DMS79 treated with DMSO at 0.1 percent for 48 hours (cell line): ENCODE measurements at regions not wholly inside any gene's neighbourhood (a gene's known extent, or its start where the extent isn't known, plus 50 kb on each side); places are given as distances from the start of the nearest gene placed in this dataset.
"Not testable (repeated sequence)": the region's sequence is repeated elsewhere in the genome, so short reads cannot be mapped to it uniquely, and the experiment has no call there.

Experiments used
- DNase-seq: peaks from one replicate; lab custom pipeline; 2025; lab: John Stamatoyannopoulos, UW

GRCh38 chr22:26769663-26770062, 112.3 kb downstream of the MIAT start:
- DNase-seq: no peak

GRCh38 chr22:26770624-26771023, 113.2 kb downstream of the MIAT start:
- no peak for DNase-seq

DNA sequence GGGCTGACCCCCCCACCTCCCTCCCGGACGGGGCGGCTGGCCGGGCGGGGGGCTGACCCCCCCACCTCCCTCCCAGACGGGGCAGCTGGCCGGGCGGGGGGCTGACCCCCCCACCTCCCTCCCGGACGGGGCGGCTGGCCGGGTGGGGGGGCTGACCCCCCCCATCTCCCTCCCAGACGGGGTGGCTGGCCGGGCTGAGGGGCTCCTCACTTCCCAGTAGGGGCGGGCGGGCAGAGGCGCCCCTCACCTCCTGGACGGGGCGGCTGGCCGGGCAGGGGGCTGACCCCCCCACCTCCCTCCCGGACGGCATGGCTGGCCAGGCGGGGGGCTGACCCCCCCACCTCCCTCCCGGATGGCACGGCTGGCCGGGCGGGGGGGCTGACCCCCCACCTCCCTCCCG, 115.7 kb downstream of the MIAT start:
- not testable (repeated sequence) for DNase-seq

GRCh38 chr22:26775394-26775793, 118.0 kb downstream of the MIAT start:
- no peak for DNase-seq

DNA sequence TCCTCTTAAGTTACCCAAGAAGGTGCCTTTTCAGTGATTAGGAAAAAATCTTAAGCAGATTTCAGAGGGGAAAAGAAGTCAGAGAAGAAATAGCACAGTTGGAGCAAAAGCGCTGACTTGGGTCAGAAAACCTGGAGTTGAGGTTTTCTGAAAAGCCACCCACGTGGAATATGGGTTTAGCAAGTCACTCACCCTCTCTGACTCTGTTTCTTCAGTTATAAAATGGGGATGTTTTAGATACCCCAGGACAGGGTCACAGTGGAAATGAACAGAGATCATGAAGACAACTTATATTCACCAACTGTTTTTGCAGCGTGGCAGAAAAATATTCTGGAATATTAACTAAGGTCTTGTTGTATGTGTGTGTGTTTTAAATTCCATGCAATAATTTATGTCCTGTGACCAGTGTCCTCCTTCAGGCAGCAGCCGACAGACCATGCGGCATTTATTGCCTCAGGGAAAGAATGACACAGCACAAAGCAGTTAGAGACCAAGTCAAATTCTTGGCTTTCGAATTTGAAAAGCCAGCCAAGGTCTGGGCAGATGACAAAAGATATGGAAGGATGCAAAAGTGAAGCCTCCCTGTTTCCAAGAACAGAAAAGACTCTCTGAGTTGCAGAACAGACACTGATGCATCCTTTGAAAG, 119.9 kb downstream of the MIAT start:
- no peak for DNase-seq

DNA sequence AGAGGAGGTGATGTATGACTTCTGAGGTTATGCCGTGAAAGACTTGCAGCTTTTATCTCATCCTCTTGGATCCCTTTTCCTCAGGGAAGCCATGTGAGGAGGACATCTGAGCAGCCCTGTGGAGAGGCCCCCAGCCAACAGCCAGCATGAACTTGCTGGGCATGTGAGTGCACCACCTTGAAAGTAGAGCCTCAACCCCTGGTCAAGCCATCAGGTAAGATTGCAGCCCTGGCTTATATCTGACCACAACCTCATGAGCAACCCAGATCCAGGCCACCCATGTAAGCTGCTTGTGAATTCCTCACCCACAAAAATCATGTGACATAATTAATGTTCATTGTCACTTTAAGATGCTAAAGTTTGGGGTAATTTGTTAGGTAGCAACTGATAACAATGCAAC, 121.0 kb downstream of the MIAT start:
- no peak for DNase-seq

- DNase-seq: no peak
Observed at GRCh38 chr22:26779108-26779507, 121.7 kb downstream of the MIAT start.

DNA sequence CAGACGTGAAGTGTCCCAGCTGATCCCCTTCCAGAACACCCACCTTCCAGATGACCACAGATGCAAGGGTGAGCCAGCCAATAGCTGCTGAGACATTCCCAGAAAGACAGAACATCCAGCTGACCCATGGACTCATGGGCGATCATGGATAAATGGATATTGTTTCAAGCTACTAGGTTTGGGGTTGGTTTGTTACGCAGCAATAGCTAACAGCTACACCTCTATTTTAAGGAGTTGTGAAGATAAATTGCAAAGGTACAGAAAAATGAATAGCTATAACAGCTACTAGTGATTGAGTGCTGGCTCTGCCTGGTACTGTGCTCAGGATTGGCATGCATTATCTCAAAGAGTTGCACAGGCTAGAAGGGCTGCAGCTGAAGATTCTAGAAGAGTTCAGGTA, 122.5 kb downstream of the MIAT start:
- DNase-seq: no peak

GRCh38 chr22:26780521-26780920, 123.1 kb downstream of the MIAT start:
- no peak for DNase-seq

DNA sequence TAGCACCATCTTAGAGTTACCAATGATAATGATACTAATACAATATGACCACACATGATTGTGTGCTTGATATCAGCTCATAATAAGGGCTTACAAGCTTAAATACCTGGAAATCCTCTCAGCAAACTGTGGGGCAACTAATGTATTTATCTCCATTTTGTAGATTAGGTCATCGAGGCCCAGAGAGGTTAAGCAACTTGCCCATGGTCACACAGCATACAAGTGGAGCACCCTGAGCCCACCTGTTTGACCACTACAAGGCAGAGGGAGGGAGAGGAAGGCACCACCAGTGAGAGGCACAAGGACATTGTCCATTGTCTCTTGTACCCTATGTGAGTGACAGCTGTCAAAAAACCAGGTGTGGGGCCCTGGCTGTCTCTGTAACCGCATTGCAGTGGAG, 123.7 kb downstream of the MIAT start:
- no peak for DNase-seq

GRCh38 chr22:26781596-26781995, 124.2 kb downstream of the MIAT start:
- DNase-seq: no peak

DNA sequence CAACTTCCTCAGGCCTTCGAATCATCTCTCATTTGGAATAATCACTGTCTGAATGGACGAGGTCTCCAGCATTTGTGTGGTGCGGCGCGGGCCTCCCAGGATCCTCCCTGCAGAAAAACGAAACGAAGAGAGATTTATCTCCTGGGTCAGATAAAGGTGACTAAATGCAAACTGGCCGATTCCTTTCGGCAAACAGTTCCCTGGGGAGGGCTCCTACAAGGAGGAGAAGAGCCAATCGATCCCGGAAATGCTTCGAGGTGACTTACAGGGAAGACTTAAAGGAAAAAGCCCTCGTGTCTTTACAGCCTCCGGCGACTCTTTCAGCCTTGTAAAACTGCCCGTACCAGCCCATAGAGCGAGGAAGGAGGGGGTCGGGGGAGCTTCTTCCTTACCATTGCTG, 126.5 kb downstream of the MIAT start:
- DNase-seq: no peak

DNA sequence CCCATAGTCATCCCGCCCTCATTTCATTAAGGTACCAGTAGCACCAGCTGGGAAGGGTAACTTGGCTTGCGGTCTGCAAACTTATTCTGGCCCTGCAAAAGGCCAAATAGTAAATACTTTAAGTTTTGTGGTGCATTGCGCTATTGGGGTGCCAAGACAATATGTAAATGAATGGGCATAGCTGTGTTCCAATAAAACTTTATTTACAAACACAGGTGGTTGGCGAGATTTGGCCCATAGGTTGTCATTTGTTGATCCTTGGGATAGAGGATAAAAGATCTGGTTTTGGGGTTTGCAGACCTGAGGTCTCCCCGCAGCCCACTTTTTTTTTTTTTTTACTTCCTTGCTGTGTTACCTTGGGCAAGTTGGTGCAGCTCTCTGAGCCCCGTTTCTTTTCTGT, 127.4 kb downstream of the MIAT start:
- DNase-seq: no peak

DNA sequence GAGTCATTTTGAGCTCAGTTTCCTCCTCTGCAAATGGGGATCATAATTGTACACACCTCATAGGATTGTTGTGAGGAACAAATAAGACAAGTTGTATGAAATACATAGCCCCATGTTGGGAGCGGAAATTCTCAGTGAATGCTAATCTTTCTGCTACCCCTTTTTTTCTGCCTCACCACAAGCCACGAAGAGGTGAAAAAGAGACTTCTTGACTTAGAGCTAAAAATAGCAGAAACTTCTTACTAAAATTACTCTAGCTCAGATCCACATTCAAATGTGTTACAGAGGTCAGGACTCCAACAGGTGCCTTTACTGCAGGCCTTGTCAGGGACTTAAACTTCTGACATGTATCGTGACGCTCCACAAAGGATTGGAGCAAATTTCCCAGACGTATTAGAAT, 128.5 kb downstream of the MIAT start:
- DNase-seq: no peak

DNA sequence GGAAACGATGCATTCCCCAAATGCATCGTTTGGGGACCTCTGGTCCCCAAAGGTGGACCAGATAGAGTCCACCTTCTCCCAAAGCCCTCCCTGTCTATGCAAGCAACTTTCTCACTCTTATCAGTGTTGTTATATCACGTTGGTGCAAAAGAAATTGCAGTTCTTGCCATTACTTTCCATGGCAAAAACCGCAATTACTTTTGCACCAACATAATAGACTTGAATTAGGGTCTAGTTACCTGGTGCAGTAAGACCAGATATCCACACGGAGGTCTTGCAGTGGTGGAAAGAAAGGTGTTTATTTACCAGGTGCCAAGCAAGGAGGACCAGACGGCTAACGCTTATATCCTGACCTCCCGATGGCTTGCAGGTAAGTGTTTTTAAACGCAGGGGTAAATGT, 129.0 kb downstream of the MIAT start:
- no peak for DNase-seq

DNA sequence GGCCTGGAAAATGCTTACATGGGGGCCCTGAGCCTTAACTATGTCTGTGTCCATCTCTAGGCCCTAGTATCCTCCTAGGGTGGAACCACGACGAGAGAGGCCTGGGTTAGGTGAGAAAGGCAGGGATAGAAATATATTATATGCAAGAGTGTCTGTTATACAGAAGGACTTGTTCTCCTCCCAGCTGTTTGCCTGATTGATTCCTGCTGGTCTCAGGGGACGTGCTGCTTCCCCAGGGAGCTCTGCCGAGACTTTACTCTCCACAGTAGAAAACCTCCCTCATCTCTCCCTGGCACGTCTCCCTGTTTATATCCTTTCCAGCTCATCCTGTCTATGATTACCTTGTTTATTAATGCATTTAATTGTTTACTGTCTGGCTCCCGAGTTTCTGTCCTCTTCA, 132.6 kb downstream of the MIAT start:
- DNase-seq: no peak

DNA sequence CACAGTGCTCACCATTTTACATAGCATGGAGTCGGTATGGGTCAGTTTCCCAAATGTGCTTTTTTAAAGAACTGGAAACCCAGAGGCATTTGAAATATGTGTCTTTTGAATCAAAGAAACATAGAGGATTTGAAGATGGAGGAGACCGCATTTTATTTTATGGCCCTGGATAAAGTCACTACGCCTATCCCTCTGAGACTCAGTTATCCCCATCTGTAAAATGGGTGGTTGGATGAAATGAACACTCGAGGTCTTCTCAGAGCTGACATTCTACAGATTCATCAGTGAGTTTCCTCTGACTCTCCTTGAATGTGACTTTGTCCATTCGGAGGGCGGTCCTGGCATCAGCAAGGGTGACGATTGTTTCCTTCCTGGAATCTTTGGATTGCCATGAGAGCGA, 135.1 kb downstream of the MIAT start:
- no peak for DNase-seq

DNA sequence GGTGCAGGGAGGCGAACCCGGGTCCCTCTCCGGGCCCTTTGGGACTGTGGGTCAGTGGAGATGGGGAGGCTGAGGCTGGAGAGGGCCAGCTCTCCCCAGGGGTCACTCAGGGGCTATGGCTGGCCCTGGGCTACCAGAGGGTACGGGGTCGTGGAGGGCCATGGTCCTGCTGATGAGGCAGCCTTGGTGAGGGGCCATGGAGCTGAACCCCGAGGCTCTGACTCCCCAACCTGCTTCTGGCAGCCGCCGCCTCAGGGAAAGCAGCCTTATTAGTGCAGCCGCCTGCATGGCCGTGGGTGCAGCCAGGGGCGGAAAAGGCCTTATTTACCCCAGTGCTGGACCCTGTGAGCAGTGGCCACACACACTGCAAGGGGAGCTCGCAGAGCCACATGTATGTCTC, 139.4 kb downstream of the MIAT start:
- no peak for DNase-seq

DNA sequence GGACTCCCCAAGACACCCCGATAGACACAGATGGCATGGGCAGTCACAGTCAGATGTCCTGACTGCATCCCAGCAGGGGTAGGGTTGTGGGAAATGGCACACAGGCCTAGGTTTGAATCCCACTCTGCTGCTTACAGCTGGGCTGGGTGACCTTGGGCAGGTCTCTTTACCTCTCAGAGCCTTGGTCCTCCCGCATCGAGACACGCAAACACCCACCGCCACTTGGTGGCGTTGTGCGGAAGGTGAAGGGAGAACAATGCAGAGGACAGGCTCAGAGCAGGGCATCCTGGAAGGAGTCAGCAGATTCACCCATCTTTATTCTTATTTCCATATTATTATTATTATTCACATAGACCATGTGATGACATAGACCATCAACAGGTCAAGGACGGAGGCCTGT, 140.5 kb downstream of the MIAT start:
- DNase-seq: no peak

GRCh38 chr22:26798462-26799065, 141.2 kb downstream of the MIAT start:
- DNase-seq: no peak

DNA sequence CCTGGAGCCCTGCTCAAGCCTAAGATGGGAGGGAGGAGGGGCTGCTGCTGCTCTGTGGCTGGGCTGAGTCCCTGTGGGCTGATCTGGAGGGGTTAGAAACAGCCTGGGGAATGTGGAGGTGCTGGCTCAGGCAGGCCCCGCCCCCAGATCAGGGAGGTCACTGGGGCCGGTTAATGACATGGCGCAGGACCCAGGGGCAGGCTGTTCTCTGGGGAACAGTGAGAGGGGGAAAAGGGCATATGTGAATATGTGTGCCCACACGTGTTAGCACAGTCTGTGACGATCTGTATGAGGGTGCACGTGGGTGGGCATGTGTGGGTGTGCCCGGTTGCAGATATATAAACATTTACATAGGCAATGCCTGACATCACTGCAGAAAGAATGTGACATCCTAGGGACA, 143.5 kb downstream of the MIAT start:
- no peak for DNase-seq

DNA sequence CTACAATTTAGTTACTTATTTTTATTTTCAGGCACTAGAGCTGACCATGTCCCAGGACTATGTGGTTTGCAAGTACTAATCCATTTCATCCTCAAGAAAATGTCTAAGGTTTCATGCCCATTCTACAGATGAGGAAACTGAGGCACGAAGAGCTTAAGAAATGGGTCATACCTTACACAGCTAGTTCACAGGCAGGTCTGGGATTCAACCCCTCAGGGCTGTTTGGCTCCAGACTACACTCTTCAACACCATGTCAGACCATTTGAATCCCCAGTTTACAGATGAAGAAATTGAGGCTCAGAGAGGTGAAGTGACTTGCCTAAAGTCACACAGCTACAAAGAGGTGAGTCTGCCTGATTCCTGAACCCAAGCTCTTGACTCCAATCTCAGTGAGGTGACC, 144.1 kb downstream of the MIAT start:
- no peak for DNase-seq

- no peak for DNase-seq
Observed at GRCh38 chr22:26804315-26804714, 146.9 kb downstream of the MIAT start.

DNA sequence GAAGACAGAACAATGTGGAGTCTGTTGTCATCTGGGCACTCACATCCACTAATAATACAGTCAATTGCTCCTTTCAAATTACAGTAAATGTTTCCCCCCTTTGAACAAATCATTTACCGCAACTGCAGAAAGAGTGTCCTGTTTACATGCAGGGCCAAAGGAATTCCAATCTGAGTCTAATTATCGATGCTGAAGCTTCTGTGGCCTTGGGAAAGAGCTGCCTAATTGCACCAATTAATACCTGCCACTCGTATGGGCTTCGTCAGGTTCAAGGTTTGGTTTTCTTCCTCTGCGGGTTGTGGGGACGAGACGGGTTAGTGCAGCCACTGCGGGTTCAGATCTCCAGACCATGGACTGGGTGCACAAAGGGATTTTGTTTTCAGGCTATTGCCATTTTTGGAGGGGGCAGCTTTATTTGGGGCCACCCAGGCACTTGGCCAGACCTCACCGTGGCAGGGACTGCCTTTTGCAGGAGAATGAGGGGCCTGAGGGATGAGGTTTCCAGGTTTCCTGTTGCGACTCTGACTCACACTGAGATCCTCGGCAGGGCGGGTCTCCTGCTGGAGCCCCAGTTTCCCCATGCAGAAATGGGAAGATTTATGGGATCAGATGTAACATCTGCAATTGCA, 147.6 kb downstream of the MIAT start:
- no peak for DNase-seq
